ENCODE measurements at regions not wholly inside any gene's neighbourhood (a gene's known extent, or its start where the extent isn't known, plus 50 kb on each side); places are given as distances from the start of the nearest gene placed in this dataset.

DNA sequence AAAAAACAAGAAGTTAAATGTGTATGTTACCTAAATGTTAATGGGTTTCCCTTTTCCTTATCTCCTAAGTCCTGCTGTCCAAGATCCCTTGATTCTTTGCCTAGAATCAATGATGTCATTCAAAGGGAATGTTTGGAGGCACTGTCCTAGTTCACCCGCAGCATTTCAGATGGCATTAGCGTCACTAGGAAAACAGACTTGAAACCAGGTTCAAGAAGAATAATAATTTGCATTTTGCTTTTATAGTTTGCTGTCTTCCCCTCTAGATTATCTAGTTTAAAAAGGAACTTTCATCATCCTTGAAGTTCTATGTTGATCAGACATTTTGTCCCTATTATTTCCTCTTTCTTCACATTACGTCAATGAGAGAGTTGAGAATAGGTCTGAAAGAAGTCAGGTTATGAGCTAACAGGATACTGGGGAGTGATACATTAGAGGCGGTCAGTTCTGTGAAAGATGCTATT is 234.1 kb upstream of the PGRMC2 start (continued):
- TF ChIP-seq, protein P1, sequence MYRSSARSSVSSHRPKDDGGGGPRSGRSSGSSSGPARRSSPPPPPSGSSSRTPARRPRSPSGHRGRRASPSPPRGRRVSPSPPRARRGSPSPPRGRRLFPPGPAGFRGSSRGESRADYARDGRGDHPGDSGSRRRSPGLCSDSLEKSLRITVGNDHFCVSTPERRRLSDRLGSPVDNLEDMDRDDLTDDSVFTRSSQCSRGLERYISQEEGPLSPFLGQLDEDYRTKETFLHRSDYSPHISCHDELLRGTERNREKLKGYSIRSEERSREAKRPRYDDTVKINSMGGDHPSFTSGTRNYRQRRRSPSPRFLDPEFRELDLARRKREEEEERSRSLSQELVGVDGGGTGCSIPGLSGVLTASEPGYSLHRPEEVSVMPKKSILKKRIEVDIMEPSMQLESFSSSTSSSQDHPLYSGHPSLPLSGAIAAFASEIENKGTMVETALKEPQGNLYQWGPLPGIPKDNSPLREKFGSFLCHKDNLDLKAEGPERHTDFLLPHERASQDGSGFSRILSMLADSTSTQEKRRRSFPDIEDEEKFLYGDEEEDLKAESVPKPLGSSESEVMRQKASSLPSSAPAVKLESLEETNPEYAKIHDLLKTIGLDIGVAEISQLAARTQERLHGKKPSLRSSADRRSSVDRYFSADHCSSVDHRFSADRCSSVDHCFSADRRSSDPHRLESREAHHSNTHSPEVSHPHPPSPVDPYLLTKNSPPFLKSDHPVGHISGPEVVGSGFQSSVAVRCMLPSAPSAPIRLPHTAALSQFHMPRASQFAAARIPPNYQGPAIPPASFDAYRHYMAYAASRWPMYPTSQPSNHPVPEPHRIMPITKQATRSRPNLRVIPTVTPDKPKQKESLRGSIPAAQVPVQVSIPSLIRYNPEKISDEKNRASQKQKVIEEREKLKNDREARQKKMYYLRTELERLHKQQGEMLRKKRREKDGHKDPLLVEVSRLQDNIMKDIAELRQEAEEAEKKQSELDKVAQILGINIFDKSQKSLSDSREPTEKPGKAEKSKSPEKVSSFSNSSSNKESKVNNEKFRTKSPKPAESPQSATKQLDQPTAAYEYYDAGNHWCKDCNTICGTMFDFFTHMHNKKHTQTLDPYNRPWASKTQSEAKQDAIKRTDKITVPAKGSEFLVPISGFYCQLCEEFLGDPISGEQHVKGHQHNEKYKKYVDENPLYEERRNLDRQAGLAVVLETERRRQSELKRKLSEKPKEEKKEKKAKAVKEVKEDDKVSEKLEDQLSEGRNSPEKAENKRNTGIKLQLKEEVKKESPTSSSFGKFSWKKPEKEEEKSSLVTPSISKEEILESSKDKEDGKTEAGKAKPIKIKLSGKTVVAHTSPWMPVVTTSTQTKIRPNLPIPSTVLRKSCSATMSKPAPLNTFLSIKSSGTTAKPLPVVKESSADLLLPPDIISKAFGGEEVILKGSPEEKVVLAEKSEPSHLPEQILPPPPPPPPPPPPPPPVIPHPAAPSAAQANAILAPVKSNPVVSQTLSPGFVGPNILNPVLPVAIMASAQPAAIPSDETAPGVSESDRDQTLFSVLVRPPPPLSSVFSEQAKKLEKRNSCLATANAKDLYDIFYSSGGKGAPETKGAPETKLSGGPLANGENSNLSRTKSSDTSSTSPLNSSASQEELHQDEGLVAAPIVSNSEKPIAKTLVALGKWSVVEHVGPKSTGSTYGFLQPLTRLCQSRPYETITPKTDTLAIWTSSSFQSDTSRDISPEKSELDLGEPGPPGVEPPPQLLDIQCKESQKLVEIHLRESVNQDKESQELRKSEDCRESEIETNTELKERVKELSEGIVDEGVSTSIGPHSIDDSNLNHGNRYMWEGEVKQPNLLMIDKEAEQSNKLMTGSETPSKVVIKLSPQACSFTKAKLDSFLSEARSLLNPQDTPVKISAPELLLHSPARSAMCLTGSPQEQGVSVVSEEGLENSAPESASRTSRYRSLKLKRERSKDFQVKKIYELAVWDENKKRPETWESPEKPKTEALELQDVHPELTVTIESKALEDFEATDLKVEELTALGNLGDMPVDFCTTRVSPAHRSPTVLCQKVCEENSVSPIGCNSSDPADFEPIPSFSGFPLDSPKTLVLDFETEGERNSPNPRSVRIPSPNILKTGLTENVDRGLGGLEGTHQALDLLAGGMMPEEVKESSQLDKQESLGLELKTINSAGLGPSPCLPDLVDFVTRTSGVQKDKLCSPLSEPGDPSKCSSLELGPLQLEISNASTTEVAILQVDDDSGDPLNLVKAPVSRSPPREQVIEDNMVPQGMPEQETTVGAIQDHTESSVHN (IDR thresholded peaks at IDR 0.05; ENCODE audit: borderline replicate concordance in 1 of 2, low read depth in 1 of 2), result 0 out of 4 replicates have a peak, but pooled peaks of 1 of the 2 experiments have one; percentile 15
- no peak for TF ChIP-seq BMI1 (IDR thresholded peaks at IDR 0.05; ENCODE audit: low read length)
- no peak for TF ChIP-seq ZFPM2 (CRISPR knock-in tag; IDR thresholded peaks at IDR 0.05)
- TF ChIP-seq ZNF695 (CRISPR knock-in tag; IDR thresholded peaks at IDR 0.05), result no peak
- no peak for TF ChIP-seq HDAC3 (IDR thresholded peaks at IDR 0.05; ENCODE audit: borderline replicate concordance, partially characterized antibody)
- TF ChIP-seq NR2C2 (CRISPR knock-in tag; IDR thresholded peaks at IDR 0.05), result no peak
- no peak for TF ChIP-seq NR2C2 (tag; IDR thresholded peaks at IDR 0.05)
- TF ChIP-seq, protein P2, sequence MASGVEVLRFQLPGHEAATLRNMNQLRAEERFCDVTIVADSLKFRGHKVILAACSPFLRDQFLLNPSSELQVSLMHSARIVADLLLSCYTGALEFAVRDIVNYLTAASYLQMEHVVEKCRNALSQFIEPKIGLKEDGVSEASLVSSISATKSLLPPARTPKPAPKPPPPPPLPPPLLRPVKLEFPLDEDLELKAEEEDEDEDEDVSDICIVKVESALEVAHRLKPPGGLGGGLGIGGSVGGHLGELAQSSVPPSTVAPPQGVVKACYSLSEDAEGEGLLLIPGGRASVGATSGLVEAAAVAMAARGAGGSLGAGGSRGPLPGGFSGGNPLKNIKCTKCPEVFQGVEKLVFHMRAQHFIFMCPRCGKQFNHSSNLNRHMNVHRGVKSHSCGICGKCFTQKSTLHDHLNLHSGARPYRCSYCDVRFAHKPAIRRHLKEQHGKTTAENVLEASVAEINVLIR (CRISPR knock-in tag; IDR thresholded peaks at IDR 0.05), result no peak
- no peak for TF ChIP-seq ZFP1 (CRISPR knock-in tag; IDR thresholded peaks at IDR 0.05)
- TF ChIP-seq CHD4 (IDR thresholded peaks at IDR 0.05; ENCODE audit: insufficient read depth, insufficient replicate concordance, low read depth, low read length, poor library complexity, severe bottlenecking), result no peak
- TF ChIP-seq SP1 (CRISPR knock-in tag; IDR thresholded peaks at IDR 0.05), result no peak
- TF ChIP-seq, protein P3, sequence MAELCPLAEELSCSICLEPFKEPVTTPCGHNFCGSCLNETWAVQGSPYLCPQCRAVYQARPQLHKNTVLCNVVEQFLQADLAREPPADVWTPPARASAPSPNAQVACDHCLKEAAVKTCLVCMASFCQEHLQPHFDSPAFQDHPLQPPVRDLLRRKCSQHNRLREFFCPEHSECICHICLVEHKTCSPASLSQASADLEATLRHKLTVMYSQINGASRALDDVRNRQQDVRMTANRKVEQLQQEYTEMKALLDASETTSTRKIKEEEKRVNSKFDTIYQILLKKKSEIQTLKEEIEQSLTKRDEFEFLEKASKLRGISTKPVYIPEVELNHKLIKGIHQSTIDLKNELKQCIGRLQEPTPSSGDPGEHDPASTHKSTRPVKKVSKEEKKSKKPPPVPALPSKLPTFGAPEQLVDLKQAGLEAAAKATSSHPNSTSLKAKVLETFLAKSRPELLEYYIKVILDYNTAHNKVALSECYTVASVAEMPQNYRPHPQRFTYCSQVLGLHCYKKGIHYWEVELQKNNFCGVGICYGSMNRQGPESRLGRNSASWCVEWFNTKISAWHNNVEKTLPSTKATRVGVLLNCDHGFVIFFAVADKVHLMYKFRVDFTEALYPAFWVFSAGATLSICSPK (IDR thresholded peaks at IDR 0.05; ENCODE audit: borderline replicate concordance), result no peak
- no peak for TF ChIP-seq ZNF239 (CRISPR knock-in tag; IDR thresholded peaks at IDR 0.05)
- no peak for TF ChIP-seq ZNF79 (CRISPR knock-in tag; IDR thresholded peaks at IDR 0.05; ENCODE audit: low read depth)
- no peak for TF ChIP-seq DNMT1 (IDR thresholded peaks at IDR 0.05)
- TF ChIP-seq, protein P4, sequence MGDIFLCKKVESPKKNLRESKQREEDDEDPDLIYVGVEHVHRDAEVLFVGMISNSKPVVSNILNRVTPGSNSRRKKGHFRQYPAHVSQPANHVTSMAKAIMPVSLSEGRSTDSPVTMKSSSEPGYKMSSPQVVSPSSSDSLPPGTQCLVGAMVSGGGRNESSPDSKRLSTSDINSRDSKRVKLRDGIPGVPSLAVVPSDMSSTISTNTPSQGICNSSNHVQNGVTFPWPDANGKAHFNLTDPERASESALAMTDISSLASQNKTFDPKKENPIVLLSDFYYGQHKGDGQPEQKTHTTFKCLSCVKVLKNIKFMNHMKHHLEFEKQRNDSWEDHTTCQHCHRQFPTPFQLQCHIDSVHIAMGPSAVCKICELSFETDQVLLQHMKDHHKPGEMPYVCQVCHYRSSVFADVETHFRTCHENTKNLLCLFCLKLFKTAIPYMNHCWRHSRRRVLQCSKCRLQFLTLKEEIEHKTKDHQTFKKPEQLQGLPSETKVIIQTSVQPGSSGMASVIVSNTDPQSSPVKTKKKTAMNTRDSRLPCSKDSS (IDR thresholded peaks at IDR 0.05; ENCODE audit: low read depth, partially characterized antibody), result no peak
